ENCODE measurements at regions not wholly inside any gene's neighbourhood (a gene's known extent, or its start where the extent isn't known, plus 50 kb on each side); places are given as distances from the start of the nearest gene placed in this dataset.

- no peak overlapping the region for H3K4me3 Mint-ChIP-seq (ENCODE audit: unreplicated experiment)
- H3K9me3 Mint-ChIP-seq (ENCODE audit: low read depth): no peaks in the 10 kb centered on the region
- TF ChIP-seq CTCF (IDR thresholded peaks at IDR 0.05): no peak
- H3K4me1 Mint-ChIP-seq (ENCODE audit: low read depth): no peaks in the 10 kb centered on the region
- H3K36me3 Mint-ChIP-seq (ENCODE audit: low read depth): no peaks in the 10 kb centered on the region
- no peak overlapping the region for H3K27ac Mint-ChIP-seq (ENCODE audit: unreplicated experiment)
- H3K27me3 Mint-ChIP-seq (ENCODE audit: low read depth): peaks cover 13% of the 10 kb centered on the region
- DNase-seq (ENCODE audit: low spot score): no peak
These were observed 79.1 kb upstream of the PPP1R26 start for GRCh38 chr9:135400496-135400895.

DNA sequence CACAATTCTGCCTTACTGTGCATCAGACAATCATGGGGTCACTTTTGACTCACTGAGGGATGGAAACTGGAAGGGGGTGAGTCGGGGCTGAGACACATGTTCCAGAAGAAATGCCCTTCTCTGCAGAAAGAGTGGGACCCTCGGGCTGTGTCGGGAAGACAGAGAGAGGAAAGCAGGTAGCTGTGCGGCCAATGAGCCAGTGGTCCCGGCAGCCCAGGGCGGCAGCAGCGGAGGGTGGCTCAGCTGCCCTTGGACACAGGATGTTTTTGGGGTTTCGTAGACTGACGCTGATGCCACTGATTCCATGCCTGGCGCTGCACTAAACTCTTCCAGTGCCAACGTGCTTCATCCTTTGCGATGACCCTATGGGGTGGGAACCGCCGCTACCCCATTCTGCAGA is 78.4 kb upstream of the PPP1R26 start:
- no peaks in the 10 kb centered on the region for H3K4me1 Mint-ChIP-seq (ENCODE audit: low read depth)
- H3K9me3 Mint-ChIP-seq (ENCODE audit: low read depth): no peaks in the 10 kb centered on the region
- H3K4me3 Mint-ChIP-seq (ENCODE audit: unreplicated experiment): no peak overlapping the region
- no peak for DNase-seq (ENCODE audit: low spot score)
- peaks cover 15% of the 10 kb centered on the region for H3K27me3 Mint-ChIP-seq (ENCODE audit: low read depth)
- TF ChIP-seq CTCF (IDR thresholded peaks at IDR 0.05): no peak
- no peak overlapping the region for H3K27ac Mint-ChIP-seq (ENCODE audit: unreplicated experiment)
- no peaks in the 10 kb centered on the region for H3K36me3 Mint-ChIP-seq (ENCODE audit: low read depth)

DNA sequence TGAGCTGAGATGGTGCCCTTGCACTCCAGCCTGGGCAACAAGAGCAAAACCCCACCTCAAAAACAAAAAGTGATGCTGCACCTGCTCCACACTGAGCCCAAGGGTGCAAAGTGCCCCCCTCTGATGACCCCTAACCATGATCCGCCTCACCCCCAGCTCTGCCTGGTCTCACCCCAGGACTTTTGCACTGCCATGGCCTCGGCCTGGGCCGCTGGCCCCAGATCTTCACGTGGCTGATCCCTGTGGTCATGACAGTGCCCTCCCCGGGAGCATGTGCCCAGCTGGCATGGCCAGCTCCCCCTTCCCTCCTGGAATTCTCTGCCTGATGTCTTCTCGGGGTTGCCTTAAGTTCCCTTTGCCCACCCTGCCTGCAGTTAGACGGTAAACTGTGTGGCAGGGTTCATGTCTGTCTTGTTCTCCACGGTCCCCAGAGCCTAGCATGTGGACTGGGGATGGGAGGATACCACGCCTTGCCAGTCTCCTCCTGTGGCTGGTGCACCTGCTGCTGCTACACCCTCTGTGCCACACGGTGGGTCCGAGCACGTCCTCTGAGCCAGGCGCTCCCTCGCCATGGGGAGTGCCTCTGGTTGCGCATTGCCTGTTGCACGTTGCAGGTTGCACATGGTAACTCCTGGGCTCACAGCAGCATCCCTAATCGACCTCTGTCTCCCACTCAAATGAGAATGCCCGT is 77.4 kb upstream of the PPP1R26 start:
- no peaks in the 10 kb centered on the region for H3K4me1 Mint-ChIP-seq (ENCODE audit: low read depth)
- H3K9me3 Mint-ChIP-seq (ENCODE audit: low read depth): no peaks in the 10 kb centered on the region
- no peaks in the 10 kb centered on the region for H3K36me3 Mint-ChIP-seq (ENCODE audit: low read depth)
- H3K27ac Mint-ChIP-seq (ENCODE audit: unreplicated experiment): no peak overlapping the region
- H3K27me3 Mint-ChIP-seq (ENCODE audit: low read depth): peaks cover 20% of the 10 kb centered on the region
- no peak for TF ChIP-seq CTCF (IDR thresholded peaks at IDR 0.05)
- H3K4me3 Mint-ChIP-seq (ENCODE audit: unreplicated experiment): no peak overlapping the region
- no peak for DNase-seq (ENCODE audit: low spot score)

GRCh38 chr9:135402739-135403695 is 76.6 kb upstream of the PPP1R26 start:
- DNase-seq (ENCODE audit: low spot score): no peak
- H3K27me3 Mint-ChIP-seq (ENCODE audit: low read depth): peaks cover 22% of the 10 kb centered on the region
- H3K27ac Mint-ChIP-seq (ENCODE audit: unreplicated experiment): no peak overlapping the region
- H3K36me3 Mint-ChIP-seq (ENCODE audit: low read depth): no peaks in the 10 kb centered on the region
- no peak for TF ChIP-seq CTCF (IDR thresholded peaks at IDR 0.05)
- H3K4me1 Mint-ChIP-seq (ENCODE audit: low read depth): no peaks in the 10 kb centered on the region
- H3K4me3 Mint-ChIP-seq (ENCODE audit: unreplicated experiment): no peak overlapping the region
- H3K9me3 Mint-ChIP-seq (ENCODE audit: low read depth): no peaks in the 10 kb centered on the region

DNA sequence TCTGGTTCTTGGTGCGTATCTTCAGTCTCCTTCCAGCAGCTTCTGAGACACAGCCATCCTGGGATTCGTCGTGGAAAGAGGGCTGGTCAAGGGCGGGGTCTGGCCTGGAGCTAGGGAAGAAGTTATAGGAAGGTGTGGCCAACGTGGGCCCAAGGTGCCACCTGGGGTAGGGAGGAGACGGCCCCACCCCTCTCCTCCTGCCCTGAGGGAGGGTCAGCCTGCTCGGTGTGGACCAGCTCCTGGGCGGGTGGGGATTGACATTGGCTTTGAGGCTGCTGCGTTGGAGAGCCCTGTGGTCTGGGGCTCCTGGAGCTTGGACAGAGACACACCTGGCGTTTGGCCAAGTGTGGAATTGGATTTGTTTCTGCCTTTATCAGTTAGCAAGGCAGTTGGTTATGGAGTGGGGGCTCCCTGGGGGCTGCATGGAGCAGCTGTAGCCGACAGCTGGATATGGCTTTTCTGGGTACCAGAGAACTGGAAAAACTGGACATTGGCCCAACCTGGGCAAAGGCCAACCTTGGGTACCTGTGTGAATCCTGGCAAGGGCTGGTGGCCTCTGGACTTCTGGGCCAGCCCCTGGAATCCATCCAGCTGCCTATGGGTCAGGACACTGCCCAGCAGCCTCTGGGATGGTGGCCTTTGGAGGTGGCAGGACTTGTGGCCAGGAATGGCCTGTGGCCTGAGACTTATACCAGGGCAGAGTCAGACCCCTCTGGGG is 75.7 kb upstream of the PPP1R26 start:
- DNase-seq (ENCODE audit: low spot score): no peak
- TF ChIP-seq CTCF (IDR thresholded peaks at IDR 0.05): no peak
- no peaks in the 10 kb centered on the region for H3K4me1 Mint-ChIP-seq (ENCODE audit: low read depth)
- no peaks in the 10 kb centered on the region for H3K36me3 Mint-ChIP-seq (ENCODE audit: low read depth)
- H3K4me3 Mint-ChIP-seq (ENCODE audit: unreplicated experiment): no peak overlapping the region
- no peaks in the 10 kb centered on the region for H3K9me3 Mint-ChIP-seq (ENCODE audit: low read depth)
- peaks cover 28% of the 10 kb centered on the region for H3K27me3 Mint-ChIP-seq (ENCODE audit: low read depth)
- no peak overlapping the region for H3K27ac Mint-ChIP-seq (ENCODE audit: unreplicated experiment)
